ENCODE measurements at regions not wholly inside any gene's neighbourhood (a gene's known extent, or its start where the extent isn't known, plus 50 kb on each side); places are given as distances from the start of the nearest gene placed in this dataset.
"Not testable (repeated sequence)": the region's sequence is repeated elsewhere in the genome, so short reads cannot be mapped to it uniquely, and the experiment has no call there.

GRCh38 chr2:111347695-111348094 is 227.0 kb downstream of the BCL2L11 start:
- TF ChIP-seq CTCF (IDR thresholded peaks at IDR 0.05); EP300 (IDR thresholded peaks at IDR 0.05; ENCODE audit: low read depth); POLR2A (IDR thresholded peaks at IDR 0.05); POLR2AphosphoS5 (IDR thresholded peaks at IDR 0.05): not testable (repeated sequence)
